ENCODE measurements at regions not wholly inside any gene's neighbourhood (a gene's known extent, or its start where the extent isn't known, plus 50 kb on each side); places are given as distances from the start of the nearest gene placed in this dataset.
"Not testable (repeated sequence)": the region's sequence is repeated elsewhere in the genome, so short reads cannot be mapped to it uniquely, and the experiment has no call there.

- not testable (repeated sequence) for H3K4me3 ChIP-seq (ENCODE audit: low read depth, low read length); H3K4me1 ChIP-seq (ENCODE audit: control insufficient read depth, insufficient read depth, low read length); H3K9ac ChIP-seq (ENCODE audit: low read depth, low read length); H3K36me3 ChIP-seq (ENCODE audit: control insufficient read depth, insufficient read depth, low read length); H3K27ac ChIP-seq (ENCODE audit: low read depth, low read length); H3K27me3 ChIP-seq (ENCODE audit: control insufficient read depth, insufficient read depth, low read length); H3K9me3 ChIP-seq (ENCODE audit: control insufficient read depth, insufficient read depth, low read length)
Observed at GRCh38 chr1:120519196-120519595, 104.4 kb downstream of the NBPF8 start.

GRCh38 chr1:120524416-120524815 lies 109.6 kb downstream of the NBPF8 start:
- not testable (repeated sequence) for H3K27me3 ChIP-seq (ENCODE audit: control insufficient read depth, insufficient read depth, low read length); H3K27ac ChIP-seq (ENCODE audit: low read depth, low read length); H3K4me3 ChIP-seq (ENCODE audit: low read depth, low read length)

GRCh38 chr1:120525386-120525785 lies 110.6 kb downstream of the NBPF8 start:
- not testable (repeated sequence) for H3K9ac ChIP-seq (ENCODE audit: low read depth, low read length); H3K9me3 ChIP-seq (ENCODE audit: control insufficient read depth, insufficient read depth, low read length); H3K27me3 ChIP-seq (ENCODE audit: control insufficient read depth, insufficient read depth, low read length); H3K27ac ChIP-seq (ENCODE audit: low read depth, low read length); H3K36me3 ChIP-seq (ENCODE audit: control insufficient read depth, insufficient read depth, low read length); H3K4me3 ChIP-seq (ENCODE audit: low read depth, low read length); H3K4me1 ChIP-seq (ENCODE audit: control insufficient read depth, insufficient read depth, low read length)

More at GRCh38 chr1:120524416-120524815, 109.6 kb downstream of the NBPF8 start:
- not testable (repeated sequence) for H3K4me1 ChIP-seq (ENCODE audit: control insufficient read depth, insufficient read depth, low read length); H3K36me3 ChIP-seq (ENCODE audit: control insufficient read depth, insufficient read depth, low read length); H3K9ac ChIP-seq (ENCODE audit: low read depth, low read length); H3K9me3 ChIP-seq (ENCODE audit: control insufficient read depth, insufficient read depth, low read length)

GRCh38 chr1:120529475-120530089 lies 114.7 kb downstream of the NBPF8 start:
- not testable (repeated sequence) for H3K27me3 ChIP-seq (ENCODE audit: control insufficient read depth, insufficient read depth, low read length); H3K36me3 ChIP-seq (ENCODE audit: control insufficient read depth, insufficient read depth, low read length); H3K9ac ChIP-seq (ENCODE audit: low read depth, low read length); H3K4me3 ChIP-seq (ENCODE audit: low read depth, low read length); H3K27ac ChIP-seq (ENCODE audit: low read depth, low read length); H3K4me1 ChIP-seq (ENCODE audit: control insufficient read depth, insufficient read depth, low read length); H3K9me3 ChIP-seq (ENCODE audit: control insufficient read depth, insufficient read depth, low read length)

GRCh38 chr1:120531455-120531854 lies 116.6 kb downstream of the NBPF8 start:
- H3K27ac ChIP-seq (ENCODE audit: low read depth, low read length); H3K9me3 ChIP-seq (ENCODE audit: control insufficient read depth, insufficient read depth, low read length); H3K4me1 ChIP-seq (ENCODE audit: control insufficient read depth, insufficient read depth, low read length); H3K36me3 ChIP-seq (ENCODE audit: control insufficient read depth, insufficient read depth, low read length); H3K27me3 ChIP-seq (ENCODE audit: control insufficient read depth, insufficient read depth, low read length); H3K4me3 ChIP-seq (ENCODE audit: low read depth, low read length); H3K9ac ChIP-seq (ENCODE audit: low read depth, low read length): not testable (repeated sequence)

GRCh38 chr1:120534361-120535047 lies 119.7 kb downstream of the NBPF8 start:
- H3K27ac ChIP-seq (ENCODE audit: low read depth, low read length); H3K9ac ChIP-seq (ENCODE audit: low read depth, low read length); H3K9me3 ChIP-seq (ENCODE audit: control insufficient read depth, insufficient read depth, low read length); H3K4me1 ChIP-seq (ENCODE audit: control insufficient read depth, insufficient read depth, low read length); H3K4me3 ChIP-seq (ENCODE audit: low read depth, low read length); H3K27me3 ChIP-seq (ENCODE audit: control insufficient read depth, insufficient read depth, low read length); H3K36me3 ChIP-seq (ENCODE audit: control insufficient read depth, insufficient read depth, low read length): not testable (repeated sequence)

- H3K9ac ChIP-seq (ENCODE audit: low read depth, low read length) = not testable (repeated sequence)
Observed at GRCh38 chr1:120535052-120535451, 120.2 kb downstream of the NBPF8 start.

GRCh38 chr1:120541394-120541793 lies 126.6 kb downstream of the NBPF8 start:
- not testable (repeated sequence) for H3K9me3 ChIP-seq (ENCODE audit: control insufficient read depth, insufficient read depth, low read length); H3K4me3 ChIP-seq (ENCODE audit: low read depth, low read length); H3K9ac ChIP-seq (ENCODE audit: low read depth, low read length); H3K36me3 ChIP-seq (ENCODE audit: control insufficient read depth, insufficient read depth, low read length); H3K27me3 ChIP-seq (ENCODE audit: control insufficient read depth, insufficient read depth, low read length); H3K27ac ChIP-seq (ENCODE audit: low read depth, low read length); H3K4me1 ChIP-seq (ENCODE audit: control insufficient read depth, insufficient read depth, low read length)

More at GRCh38 chr1:120535052-120535451, 120.2 kb downstream of the NBPF8 start:
- H3K9me3 ChIP-seq (ENCODE audit: control insufficient read depth, insufficient read depth, low read length); H3K4me1 ChIP-seq (ENCODE audit: control insufficient read depth, insufficient read depth, low read length); H3K4me3 ChIP-seq (ENCODE audit: low read depth, low read length); H3K27me3 ChIP-seq (ENCODE audit: control insufficient read depth, insufficient read depth, low read length); H3K36me3 ChIP-seq (ENCODE audit: control insufficient read depth, insufficient read depth, low read length); H3K27ac ChIP-seq (ENCODE audit: low read depth, low read length): not testable (repeated sequence)

GRCh38 chr1:120542365-120542764 lies 127.5 kb downstream of the NBPF8 start:
- not testable (repeated sequence) for H3K9ac ChIP-seq (ENCODE audit: low read depth, low read length); H3K4me1 ChIP-seq (ENCODE audit: control insufficient read depth, insufficient read depth, low read length); H3K9me3 ChIP-seq (ENCODE audit: control insufficient read depth, insufficient read depth, low read length); H3K27me3 ChIP-seq (ENCODE audit: control insufficient read depth, insufficient read depth, low read length); H3K4me3 ChIP-seq (ENCODE audit: low read depth, low read length); H3K36me3 ChIP-seq (ENCODE audit: control insufficient read depth, insufficient read depth, low read length); H3K27ac ChIP-seq (ENCODE audit: low read depth, low read length)

- H3K9me3 ChIP-seq (ENCODE audit: control insufficient read depth, insufficient read depth, low read length); H3K4me1 ChIP-seq (ENCODE audit: control insufficient read depth, insufficient read depth, low read length); H3K27me3 ChIP-seq (ENCODE audit: control insufficient read depth, insufficient read depth, low read length); H3K9ac ChIP-seq (ENCODE audit: low read depth, low read length); H3K27ac ChIP-seq (ENCODE audit: low read depth, low read length); H3K4me3 ChIP-seq (ENCODE audit: low read depth, low read length); H3K36me3 ChIP-seq (ENCODE audit: control insufficient read depth, insufficient read depth, low read length): not testable (repeated sequence)
Observed at GRCh38 chr1:120542940-120543339, 128.1 kb downstream of the NBPF8 start.

GRCh38 chr1:120544434-120544833 lies 129.6 kb downstream of the NBPF8 start:
- H3K4me1 ChIP-seq (ENCODE audit: control insufficient read depth, insufficient read depth, low read length); H3K9ac ChIP-seq (ENCODE audit: low read depth, low read length); H3K36me3 ChIP-seq (ENCODE audit: control insufficient read depth, insufficient read depth, low read length); H3K27me3 ChIP-seq (ENCODE audit: control insufficient read depth, insufficient read depth, low read length); H3K27ac ChIP-seq (ENCODE audit: low read depth, low read length); H3K9me3 ChIP-seq (ENCODE audit: control insufficient read depth, insufficient read depth, low read length); H3K4me3 ChIP-seq (ENCODE audit: low read depth, low read length): not testable (repeated sequence)
